ENCODE measurements at regions not wholly inside any gene's neighbourhood (a gene's known extent, or its start where the extent isn't known, plus 50 kb on each side); places are given as distances from the start of the nearest gene placed in this dataset.
"Not testable (repeated sequence)": the region's sequence is repeated elsewhere in the genome, so short reads cannot be mapped to it uniquely, and the experiment has no call there.

DNA sequence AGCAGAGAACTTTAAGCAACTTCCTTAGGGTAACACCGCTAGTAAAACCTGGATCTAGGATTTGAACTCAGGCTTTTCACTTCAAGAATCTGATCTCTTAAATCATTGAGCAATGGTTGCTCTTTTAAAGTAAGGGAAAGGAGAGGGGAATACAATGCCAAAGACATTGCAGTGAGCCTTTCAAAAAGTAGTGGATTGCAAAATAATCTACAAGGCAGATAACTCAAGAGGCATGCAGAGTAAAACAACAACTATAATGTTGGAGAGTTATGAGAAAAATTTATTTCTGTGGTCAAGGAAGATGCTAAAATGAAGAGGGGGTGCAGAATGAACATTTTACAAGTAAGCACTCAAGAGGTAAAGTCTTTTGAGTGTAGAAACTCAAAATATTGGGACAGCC is 432.6 kb downstream of the C12orf50 start:
- intact Hi-C loops (cut with DNase I; ENCODE audit: low total_unique reads) = no loop called here
- H3K27me3 ChIP-seq (replicated peaks in 1 of 7) = no peaks in the 10 kb centered on the region
- H3K27ac ChIP-seq = no peak overlapping the region

DNA sequence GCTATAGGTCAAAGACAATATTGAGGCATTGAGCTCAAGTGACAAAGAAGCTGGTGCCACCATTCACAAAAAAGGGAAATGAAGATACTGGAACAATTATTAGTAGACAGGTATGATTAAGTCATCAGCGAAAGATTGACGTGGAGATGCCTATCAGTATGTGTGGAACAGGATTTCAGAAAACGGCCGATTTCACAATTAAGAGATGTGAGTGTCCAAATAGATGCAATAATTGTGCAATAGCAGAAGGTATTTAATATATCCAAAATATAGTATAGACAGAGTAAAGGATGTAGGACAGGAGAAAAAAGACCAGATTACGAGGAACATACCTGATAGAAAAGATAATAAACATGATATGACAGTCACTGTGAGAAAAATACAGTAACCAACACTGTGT is 433.1 kb downstream of the C12orf50 start:
- no peak for DNase-seq
- Histone ChIP-seq H3K27ac (no peak overlapping the region), H3K4me1 (no peaks in the 10 kb centered on the region), H3K36me3 (no peaks in the 10 kb centered on the region), H3K9me3 (no peaks in the 10 kb centered on the region), H3K27me3 (replicated peaks in 1 of 7) (no peaks in the 10 kb centered on the region), H3K4me3 (no peak overlapping the region)
- intact Hi-C loops (cut with DNase I; ENCODE audit: low total_unique reads) = no loop called here
- TF ChIP-seq, protein P1, sequence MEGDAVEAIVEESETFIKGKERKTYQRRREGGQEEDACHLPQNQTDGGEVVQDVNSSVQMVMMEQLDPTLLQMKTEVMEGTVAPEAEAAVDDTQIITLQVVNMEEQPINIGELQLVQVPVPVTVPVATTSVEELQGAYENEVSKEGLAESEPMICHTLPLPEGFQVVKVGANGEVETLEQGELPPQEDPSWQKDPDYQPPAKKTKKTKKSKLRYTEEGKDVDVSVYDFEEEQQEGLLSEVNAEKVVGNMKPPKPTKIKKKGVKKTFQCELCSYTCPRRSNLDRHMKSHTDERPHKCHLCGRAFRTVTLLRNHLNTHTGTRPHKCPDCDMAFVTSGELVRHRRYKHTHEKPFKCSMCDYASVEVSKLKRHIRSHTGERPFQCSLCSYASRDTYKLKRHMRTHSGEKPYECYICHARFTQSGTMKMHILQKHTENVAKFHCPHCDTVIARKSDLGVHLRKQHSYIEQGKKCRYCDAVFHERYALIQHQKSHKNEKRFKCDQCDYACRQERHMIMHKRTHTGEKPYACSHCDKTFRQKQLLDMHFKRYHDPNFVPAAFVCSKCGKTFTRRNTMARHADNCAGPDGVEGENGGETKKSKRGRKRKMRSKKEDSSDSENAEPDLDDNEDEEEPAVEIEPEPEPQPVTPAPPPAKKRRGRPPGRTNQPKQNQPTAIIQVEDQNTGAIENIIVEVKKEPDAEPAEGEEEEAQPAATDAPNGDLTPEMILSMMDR (IDR thresholded peaks at IDR 0.05 in 8 of 11, conservative IDR thresholded peaks at IDR 0.05 in 3 of 11) = no peak
- TF ChIP-seq POLR2AphosphoS5 (IDR thresholded peaks at IDR 0.05) (no peak), POLR2A (IDR thresholded peaks at IDR 0.05) (no peak)
- WGBS, 5 donors = 82 to 91% (median 85%) methylated on average over 5 of the region's 5 CpGs

More for the DNA sequence above, 432.6 kb downstream of the C12orf50 start:
- DNase-seq = no peak
- Histone ChIP-seq H3K9me3 (no peaks in the 10 kb centered on the region), H3K36me3 (no peaks in the 10 kb centered on the region), H3K4me1 (no peaks in the 10 kb centered on the region), H3K4me3 (no peak overlapping the region)
- 87 to 100% (median 94%) methylated on average over 1 of the region's 1 CpG for WGBS, 5 donors
- TF ChIP-seq, protein P1 (IDR thresholded peaks at IDR 0.05 in 8 of 11, conservative IDR thresholded peaks at IDR 0.05 in 3 of 11) = no peak
- TF ChIP-seq POLR2A (IDR thresholded peaks at IDR 0.05) = no peak
- TF ChIP-seq POLR2AphosphoS5 (IDR thresholded peaks at IDR 0.05) = no peak

DNA sequence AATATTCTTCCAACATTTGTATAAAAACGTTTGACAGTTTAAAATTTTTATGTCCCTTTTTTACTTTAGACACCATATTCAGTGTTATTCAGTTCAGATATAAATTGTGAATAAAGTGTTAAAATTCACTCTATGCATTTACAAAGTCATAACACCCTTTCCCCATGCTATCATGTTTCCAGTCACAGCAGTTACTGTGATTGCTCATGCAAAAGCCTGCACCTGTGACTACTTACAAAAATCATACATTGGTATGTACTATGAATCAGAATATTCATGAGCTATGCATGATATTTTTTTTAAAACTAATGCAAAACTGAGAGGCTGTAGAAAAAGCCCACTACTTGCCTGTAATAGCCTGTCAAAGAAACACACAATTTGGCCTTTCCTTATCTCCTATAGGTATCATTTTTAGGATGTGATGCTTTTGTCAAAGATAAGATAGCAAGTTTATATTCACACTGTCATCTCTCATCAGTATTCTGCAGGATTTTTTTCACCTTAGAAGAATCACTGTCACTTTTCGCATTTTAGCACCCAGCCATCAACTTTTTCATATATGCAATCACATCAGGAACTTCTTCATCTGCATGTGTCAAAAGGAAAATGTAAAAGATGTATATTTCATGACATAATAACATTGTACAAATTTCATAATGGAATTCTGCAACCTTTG is 443.2 kb downstream of the C12orf50 start:
- TF ChIP-seq POLR2AphosphoS5 (IDR thresholded peaks at IDR 0.05) = no peak
- no peak for TF ChIP-seq POLR2A (IDR thresholded peaks at IDR 0.05)
- TF ChIP-seq, protein P1 (IDR thresholded peaks at IDR 0.05 in 8 of 11, conservative IDR thresholded peaks at IDR 0.05 in 3 of 11) = no peak
- H3K27me3 ChIP-seq (replicated peaks in 1 of 7) = no peaks in the 10 kb centered on the region
- H3K9me3 ChIP-seq = peaks cover 0 to 6% (median 0%) of the 10 kb centered on the region in 8 donors
- no peaks in the 10 kb centered on the region for H3K4me1 ChIP-seq
- WGBS, 5 donors = 50 to 62% (median 60%) methylated on average over 2 of the region's 2 CpGs
- H3K27ac ChIP-seq = no peak overlapping the region
- H3K4me3 ChIP-seq = no peak overlapping the region
- intact Hi-C loops (cut with DNase I; ENCODE audit: low total_unique reads) = no loop called here
- no peak for DNase-seq
- H3K36me3 ChIP-seq = no peaks in the 10 kb centered on the region

DNA sequence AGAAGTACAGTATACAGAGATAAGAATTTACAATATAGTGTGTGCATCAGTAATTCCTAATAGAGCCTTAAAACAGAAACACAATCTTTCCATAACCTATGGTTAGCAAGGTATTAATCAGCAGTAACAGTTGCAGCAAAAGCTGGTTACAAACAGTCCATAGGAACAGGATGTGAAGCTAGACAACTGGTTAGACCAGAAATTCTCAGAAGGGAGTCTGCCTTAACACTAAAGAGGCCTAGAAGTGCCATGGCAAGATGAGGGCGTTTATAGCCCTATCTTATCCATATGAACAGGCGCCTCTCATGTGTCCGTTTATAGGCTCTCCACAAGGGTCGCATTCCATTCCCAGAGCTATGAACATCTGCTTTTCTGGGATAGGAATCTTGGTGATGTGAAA is 450.1 kb downstream of the C12orf50 start:
- WGBS, 5 donors = 78 to 96% (median 84%) methylated on average over 4 of the region's 4 CpGs
- H3K4me1 ChIP-seq; H3K27ac ChIP-seq; H3K36me3 ChIP-seq; intact Hi-C loops (cut with DNase I; ENCODE audit: low total_unique reads); H3K27me3 ChIP-seq (replicated peaks in 1 of 7); DNase-seq; H3K4me3 ChIP-seq: not testable (repeated sequence)
- peaks cover 0 to 23% (median 0%) of the 10 kb centered on the region in 8 donors for H3K9me3 ChIP-seq
